GM12875 (cell line): ENCODE measurements at regions not wholly inside any gene's neighbourhood (a gene's known extent, or its start where the extent isn't known, plus 50 kb on each side); places are given as distances from the start of the nearest gene placed in this dataset.

ENCODE experiments used
- H3K4me3 ChIP-seq: one replicate; pipeline ENCODE4 v1.5.1; 2011; ENCODE audit warnings: low read depth, low read length, control low read depth
- TF ChIP-seq, protein P1 (sequence below): IDR thresholded peaks from 2 replicates; pipeline ENCODE4 v1.5.1; 2011; ENCODE audit warnings: low read depth, mild to moderate bottlenecking, control low read depth, inconsistent platforms, low read length, moderate library complexity, borderline replicate concordance; ENCODE audit not compliant: insufficient read depth

DNA sequence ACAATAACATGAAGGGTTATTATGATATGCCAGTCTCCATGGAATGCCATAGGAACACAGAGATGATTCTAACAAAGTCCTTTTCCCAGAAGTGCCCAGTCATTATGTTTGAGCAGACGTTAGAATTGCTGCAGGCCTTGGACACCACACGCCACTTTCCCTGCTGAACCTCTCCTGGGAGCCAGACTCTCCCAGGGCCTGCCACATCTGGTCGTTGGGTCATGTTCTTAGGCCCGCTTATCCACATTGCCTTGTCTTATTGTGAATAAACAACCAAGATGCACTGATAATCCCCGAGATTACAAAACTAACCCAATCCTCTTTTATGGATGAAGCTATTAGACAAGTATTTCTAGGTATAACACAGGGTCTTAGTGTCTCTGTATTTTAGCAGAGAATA lies 276.5 kb upstream of the CITED2 start:
- TF ChIP-seq, protein P1, sequence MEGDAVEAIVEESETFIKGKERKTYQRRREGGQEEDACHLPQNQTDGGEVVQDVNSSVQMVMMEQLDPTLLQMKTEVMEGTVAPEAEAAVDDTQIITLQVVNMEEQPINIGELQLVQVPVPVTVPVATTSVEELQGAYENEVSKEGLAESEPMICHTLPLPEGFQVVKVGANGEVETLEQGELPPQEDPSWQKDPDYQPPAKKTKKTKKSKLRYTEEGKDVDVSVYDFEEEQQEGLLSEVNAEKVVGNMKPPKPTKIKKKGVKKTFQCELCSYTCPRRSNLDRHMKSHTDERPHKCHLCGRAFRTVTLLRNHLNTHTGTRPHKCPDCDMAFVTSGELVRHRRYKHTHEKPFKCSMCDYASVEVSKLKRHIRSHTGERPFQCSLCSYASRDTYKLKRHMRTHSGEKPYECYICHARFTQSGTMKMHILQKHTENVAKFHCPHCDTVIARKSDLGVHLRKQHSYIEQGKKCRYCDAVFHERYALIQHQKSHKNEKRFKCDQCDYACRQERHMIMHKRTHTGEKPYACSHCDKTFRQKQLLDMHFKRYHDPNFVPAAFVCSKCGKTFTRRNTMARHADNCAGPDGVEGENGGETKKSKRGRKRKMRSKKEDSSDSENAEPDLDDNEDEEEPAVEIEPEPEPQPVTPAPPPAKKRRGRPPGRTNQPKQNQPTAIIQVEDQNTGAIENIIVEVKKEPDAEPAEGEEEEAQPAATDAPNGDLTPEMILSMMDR, result no peak
- H3K4me3 ChIP-seq, result no peak overlapping the region

DNA sequence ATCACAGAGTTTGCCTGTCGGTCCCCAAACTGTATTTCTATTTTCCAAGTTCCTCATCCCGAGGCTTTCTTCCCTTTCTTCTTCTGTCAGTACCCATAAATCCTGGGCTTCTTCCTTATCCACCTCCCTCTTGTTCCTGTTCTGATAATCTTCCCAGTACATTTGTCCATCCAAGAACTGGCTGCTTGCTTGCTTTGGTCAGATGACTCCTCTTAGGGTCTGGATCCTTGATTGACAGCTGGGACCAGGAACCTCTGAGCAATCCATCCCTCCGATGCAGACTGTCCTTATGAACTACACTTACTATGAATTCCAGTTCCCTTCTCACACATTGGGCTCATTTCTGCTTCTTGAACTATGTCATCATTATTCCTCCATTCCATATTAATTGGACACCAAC lies 275.3 kb upstream of the CITED2 start:
- TF ChIP-seq, protein P1, result no peak
- no peak overlapping the region for H3K4me3 ChIP-seq

DNA sequence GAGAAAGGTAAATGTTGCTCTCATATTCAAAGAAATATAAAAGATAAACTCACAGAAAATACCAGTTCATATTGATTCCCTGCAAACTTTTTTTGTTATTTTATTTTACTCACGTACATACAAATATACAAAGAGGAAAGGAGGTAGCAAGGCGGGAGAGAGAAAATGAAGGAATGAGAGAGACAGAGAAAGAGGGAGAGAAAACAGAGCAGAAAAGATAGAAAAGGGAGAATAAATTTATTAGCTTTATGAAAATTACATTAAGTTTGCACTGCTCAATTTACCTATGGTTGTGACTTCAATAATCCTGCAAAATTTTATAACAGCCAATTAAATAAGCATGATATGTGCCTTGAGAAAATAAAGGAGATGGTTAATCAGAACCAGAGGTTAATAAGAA lies 274.7 kb upstream of the CITED2 start:
- TF ChIP-seq, protein P1, result no peak
- H3K4me3 ChIP-seq, result no peak overlapping the region

DNA sequence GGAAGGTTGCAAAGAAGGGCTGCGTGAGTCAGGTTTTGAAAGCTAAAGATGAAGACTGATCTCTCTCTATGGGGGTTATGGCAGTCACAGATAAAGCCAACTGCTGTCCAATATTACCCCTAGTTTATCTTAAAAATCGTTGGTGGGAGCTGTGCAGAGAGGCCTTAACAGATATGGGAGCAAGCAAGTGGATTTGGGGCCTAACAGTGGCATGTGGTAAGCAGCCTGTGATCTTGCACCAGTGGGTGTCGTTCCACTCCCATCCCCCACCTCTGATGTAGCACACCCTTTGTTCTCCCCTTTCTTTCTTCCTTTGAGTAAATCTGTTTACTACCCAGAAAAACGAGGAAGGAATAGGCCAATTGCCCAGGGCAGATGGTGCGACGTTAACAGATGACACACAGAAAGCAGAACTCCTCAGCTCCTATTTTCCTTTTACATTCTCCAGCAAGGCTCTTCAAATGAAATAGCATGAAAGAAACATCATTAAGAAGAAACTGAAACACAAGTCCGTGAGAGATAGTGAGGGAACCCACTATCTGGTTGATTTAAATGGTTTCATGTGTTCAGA lies 274.1 kb upstream of the CITED2 start:
- TF ChIP-seq, protein P1, result no peak
- no peak overlapping the region for H3K4me3 ChIP-seq

DNA sequence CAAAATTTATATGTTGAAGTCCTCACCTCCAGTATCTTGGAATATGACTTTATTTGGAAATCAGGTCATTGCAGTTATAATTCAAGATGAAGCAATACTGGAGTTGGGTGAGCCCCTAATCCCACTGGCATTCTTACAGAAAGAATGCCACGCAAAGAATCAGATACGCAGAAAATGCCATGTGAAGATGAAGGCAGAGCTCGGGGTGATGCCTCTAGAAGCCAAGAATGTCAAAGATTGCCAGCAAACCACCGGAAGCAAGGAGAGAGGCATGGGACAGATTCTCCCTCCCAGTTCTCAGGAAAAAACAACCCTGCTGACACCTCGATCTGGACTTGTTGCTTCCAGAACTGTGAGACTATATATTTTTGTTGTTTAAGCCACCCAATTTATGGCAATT lies 273.4 kb upstream of the CITED2 start:
- TF ChIP-seq, protein P1, result no peak
- H3K4me3 ChIP-seq, result no peak overlapping the region

DNA sequence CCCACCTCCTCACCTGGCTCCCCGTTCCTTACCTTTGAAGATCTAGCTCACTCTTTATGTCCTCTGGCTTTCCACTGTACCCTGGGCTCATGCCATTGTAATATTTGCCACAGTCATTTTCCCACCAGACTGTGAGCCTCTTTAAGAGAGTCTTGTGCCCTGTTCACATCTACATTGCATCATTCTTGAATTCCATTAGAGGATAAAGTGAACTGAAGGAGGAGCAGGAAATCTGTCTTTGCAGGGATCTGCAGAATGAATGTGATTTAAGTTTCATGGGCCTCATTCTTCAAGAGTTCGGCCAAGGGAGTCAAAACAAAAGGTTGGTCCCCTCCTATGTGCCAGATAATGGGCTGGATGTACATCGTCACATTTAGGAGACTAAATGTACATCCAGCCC lies 272.6 kb upstream of the CITED2 start:
- H3K4me3 ChIP-seq, result no peak overlapping the region
- TF ChIP-seq, protein P1, result no peak

- TF ChIP-seq, protein P1, result no peak
- H3K4me3 ChIP-seq, result no peak overlapping the region
These were observed 270.4 kb upstream of the CITED2 start for GRCh38 chr6:139644821-139645220.
